ENCODE measurements at regions not wholly inside any gene's neighbourhood (a gene's known extent, or its start where the extent isn't known, plus 50 kb on each side); places are given as distances from the start of the nearest gene placed in this dataset.

DNA sequence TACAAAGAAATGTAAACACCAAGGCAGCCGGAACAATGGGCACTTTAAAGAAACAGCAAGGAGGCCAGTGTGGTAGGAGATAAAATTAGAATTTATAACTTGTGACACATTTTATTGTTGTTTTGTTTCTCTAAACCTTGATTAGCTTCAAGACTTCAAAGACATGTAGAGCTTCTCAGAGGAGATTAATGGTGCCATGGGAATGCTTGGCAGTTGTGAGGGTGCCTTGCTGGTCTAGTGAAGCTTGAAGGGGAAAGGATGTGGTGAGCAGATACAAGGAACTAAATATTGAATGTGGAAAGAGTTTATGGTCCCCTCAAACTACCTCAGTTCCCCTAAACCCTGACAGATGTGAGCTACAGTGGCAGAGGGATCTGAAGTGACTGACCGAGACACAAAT, 322.4 kb upstream of the ADAMTS16 start:
- TF ChIP-seq, protein P1, sequence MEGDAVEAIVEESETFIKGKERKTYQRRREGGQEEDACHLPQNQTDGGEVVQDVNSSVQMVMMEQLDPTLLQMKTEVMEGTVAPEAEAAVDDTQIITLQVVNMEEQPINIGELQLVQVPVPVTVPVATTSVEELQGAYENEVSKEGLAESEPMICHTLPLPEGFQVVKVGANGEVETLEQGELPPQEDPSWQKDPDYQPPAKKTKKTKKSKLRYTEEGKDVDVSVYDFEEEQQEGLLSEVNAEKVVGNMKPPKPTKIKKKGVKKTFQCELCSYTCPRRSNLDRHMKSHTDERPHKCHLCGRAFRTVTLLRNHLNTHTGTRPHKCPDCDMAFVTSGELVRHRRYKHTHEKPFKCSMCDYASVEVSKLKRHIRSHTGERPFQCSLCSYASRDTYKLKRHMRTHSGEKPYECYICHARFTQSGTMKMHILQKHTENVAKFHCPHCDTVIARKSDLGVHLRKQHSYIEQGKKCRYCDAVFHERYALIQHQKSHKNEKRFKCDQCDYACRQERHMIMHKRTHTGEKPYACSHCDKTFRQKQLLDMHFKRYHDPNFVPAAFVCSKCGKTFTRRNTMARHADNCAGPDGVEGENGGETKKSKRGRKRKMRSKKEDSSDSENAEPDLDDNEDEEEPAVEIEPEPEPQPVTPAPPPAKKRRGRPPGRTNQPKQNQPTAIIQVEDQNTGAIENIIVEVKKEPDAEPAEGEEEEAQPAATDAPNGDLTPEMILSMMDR (IDR thresholded peaks at IDR 0.05), result no peak
- TF ChIP-seq EP300 (IDR thresholded peaks at IDR 0.05), result no peak
